GM18498 (cell line): ENCODE measurements at regions not wholly inside any gene's neighbourhood (a gene's known extent, or its start where the extent isn't known, plus 50 kb on each side); places are given as distances from the start of the nearest gene placed in this dataset.

Experiments used
- ATAC-seq: cut with Tn5 transposase; IDR thresholded peaks from one replicate; pipeline ENCODE4 v1.9.1; 2021; ENCODE audit warnings: mild to moderate bottlenecking, moderate library complexity; ENCODE audit not compliant: unreplicated experiment

DNA sequence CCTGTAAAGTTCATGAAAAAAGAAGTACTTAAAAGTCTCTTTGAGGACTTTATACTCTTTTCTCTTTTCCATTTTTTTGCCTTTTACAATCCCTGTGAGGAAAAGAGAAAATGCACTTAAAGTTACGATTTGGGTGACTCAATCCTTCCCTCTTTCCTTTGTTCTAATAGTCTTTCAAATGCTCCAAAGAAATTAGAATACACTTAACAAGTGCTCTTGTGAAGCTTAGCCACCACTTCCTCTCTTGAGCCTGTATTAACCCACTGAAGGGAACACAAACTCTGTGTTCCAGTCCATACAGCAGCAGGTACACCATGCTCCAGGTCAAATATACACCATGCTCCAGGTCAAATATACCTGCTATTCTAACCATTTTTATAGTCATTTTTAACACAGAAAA, 581.1 kb upstream of the MGAT4C start:
- ATAC-seq = no peak

DNA sequence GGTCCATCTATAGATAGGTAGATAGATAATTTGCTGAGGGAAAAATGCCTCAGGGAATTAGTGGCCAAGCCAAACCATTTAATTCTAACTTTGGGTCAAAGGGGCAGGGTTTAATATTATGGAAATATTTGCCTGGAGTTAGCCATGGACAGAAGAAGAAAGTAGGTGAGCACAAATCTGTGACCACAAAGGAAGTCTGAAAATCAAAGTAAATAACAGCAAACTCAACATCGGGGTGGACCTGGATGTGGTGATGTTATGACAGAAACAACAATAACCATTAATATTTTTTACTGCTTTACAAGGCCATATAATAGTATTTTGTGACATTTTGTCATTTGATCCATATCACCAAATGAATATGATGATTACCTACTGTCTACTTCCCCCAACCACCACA, 578.0 kb upstream of the MGAT4C start:
- no peak for ATAC-seq

DNA sequence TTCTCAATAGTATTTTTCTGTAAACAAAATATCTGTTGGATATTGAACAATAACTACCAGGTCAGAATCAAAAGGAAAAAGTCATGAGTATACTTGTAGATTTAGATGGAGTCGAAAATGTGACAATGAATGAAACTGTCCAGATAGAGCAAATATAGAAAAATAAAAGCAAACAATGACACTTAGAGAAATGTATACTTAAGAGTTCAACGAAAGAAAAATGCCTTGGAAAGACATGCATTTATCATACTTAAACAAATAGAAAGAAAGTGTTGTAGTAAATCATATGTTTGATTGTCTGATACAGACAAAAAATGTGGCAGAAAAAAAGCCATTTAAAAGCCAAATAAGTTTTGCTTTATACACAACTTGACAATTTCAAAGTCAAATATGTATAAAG, 571.2 kb upstream of the MGAT4C start:
- ATAC-seq = no peak

DNA sequence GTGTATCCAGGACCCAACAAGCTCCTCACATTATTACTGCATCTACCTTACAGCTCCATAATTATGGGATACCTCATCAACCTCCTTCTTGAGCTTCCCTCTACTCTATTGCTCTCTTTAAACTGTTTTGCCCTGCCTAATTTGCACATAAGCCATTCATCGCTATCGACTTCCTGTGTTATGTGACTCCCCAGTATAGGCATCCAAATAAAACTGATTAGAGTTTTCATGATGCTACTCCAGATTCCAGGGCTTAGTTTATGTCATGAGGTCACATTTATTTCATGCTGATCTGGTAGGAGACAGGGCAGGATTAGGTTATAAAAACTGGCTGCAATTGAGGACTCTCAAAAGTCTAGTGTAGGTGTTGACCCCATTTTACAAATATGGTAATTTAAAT, 569.9 kb upstream of the MGAT4C start:
- ATAC-seq = no peak

DNA sequence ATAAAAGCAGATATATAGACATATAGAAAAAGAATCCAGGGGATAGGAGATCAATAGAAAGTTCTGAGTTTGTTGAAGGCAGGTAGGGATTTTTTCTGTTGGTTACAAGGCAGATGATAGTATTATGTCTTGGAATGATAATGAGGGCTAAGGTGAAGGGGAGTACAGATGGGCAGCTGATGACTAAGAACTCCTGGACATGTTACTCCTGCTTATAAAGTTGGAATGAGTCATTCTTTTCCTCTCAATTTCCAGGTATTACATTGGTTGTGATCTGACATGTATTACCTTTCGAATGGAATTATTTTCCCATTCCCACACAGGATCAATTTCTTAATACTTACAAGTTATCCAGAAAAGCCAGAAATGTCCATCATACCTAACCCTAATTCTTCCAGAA, 545.2 kb upstream of the MGAT4C start:
- ATAC-seq = no peak

DNA sequence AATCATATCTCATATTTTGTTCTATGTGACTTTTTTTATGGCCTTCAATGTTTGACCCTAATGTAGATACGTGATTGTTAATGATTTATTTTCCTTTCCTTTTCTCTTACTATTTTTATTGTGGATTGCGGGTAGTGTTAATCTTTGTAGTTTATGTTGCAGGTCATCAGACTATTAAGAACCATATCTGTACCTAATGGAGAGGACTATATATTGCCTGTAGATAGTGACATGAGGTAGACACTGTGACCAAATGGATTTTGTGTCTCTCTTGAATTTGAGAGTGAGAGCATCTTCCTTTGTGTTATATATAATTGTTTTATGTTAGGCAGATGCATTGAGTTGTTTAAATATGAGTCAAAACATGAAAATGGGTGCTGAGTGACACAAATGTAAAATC, 543.4 kb upstream of the MGAT4C start:
- no peak for ATAC-seq

DNA sequence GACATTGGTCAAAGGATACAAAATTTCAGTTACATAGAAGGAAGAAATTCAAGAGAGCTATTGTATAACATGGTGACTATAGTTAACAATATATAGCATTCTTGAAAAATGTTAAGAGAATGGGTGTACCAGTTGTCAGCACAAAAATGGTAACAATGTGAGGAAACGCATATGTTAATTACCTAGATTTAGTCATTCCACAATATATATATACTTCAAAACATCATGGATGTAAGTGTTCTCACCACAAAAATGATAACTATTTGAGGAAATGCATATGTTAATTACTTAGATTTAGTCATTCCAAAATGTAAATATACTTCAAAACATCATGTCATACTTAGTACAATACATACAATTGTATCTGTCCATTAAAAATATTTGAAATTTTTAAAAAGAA, 540.4 kb upstream of the MGAT4C start:
- ATAC-seq = no peak

DNA sequence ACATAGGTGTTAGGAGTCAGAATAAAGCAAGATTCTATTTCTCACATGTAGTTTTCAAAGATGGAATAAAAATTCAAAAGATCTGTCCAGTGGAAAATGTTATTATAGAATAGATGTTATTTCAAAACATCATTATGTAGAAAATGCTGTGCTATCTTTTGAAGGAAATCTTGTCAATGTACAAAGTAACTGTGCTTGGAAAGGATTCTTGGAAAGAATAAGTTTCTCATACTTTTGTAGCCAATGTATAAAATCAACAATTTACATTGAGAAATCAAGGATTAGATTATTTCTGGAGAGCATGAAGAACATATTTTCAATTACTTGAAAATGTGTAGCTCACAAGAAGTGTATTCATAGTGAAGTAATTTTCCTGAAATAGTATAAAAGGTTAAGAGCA, 532.5 kb upstream of the MGAT4C start:
- no peak for ATAC-seq

DNA sequence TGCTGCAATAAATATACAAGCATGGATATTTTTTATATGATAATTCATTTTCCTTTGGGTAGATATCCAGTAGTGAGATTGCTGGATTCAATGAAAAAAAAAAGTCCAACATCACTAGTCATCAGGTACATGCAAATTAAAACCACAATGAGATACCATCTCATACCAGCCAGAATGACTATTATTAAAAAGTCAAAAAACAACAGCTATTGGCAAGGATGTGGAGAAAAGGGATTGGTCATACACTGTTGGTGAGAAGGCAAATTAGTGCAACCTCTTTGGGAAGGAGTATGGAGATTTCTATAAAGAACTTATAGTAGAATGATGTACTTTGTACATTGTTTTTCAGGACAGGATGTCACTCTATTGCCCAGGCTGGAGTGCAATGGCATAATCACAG, 531.2 kb upstream of the MGAT4C start:
- no peak for ATAC-seq

DNA sequence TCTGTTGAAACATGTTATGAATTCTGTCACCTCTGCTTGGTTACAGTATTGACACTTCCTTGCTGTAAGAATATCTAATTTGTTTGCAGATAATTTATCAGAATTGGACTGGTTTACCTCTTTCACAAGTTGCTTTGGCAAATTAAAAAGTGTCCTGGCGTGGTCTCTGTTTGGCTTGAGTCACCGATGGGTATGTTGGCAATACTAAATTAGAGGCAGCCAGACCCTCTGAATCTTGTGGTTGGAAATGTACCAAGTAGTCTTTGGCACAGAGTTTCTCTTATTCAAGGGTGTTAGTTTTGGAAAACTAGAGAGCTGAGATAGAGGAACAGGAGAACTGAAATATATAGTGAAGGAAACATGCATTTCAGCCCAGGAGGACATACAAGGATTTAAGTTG, 521.1 kb upstream of the MGAT4C start:
- ATAC-seq = no peak

DNA sequence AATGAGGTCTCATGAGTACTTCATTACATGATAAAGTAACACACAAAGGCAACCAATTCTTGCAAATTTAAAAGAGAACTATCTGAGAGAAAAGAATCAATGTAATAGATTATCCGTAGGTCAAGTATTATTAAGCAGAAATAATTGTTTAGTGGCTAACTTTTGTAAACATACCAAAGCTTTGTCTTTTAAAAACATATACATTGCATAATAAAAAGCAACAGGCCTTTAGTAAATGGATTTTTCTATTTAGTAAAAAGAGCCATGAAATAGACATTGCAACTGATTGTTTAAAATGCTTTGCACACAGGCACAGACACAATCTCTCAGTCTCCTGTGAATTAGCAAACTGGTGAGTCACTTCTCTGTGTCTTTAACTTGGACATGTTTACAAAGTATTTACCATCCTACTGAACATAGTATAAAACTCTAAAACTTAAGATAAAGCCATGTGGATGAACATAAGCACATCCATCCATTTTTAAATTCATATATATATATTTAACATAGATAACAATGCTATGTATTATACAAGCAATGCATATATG, 518.7 kb upstream of the MGAT4C start:
- ATAC-seq = no peak

DNA sequence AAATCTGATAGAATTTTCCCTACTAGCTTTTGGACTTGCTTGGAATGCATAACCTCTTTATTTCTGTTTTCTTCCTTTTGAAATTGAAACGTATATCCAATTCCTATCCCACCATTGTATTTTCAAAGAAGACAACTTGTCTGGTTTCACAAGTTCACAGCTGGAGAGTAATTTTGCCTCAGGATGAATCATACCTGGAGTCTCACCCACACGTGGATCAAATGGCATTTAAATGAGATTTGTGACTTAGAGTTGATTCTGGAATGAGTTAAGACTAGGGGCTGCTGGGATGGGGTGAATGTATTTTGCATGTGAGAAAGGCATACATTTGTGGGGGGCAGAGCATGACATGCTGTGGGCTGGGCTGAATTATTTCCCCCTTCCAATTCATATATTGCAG, 516.5 kb upstream of the MGAT4C start:
- no peak for ATAC-seq

DNA sequence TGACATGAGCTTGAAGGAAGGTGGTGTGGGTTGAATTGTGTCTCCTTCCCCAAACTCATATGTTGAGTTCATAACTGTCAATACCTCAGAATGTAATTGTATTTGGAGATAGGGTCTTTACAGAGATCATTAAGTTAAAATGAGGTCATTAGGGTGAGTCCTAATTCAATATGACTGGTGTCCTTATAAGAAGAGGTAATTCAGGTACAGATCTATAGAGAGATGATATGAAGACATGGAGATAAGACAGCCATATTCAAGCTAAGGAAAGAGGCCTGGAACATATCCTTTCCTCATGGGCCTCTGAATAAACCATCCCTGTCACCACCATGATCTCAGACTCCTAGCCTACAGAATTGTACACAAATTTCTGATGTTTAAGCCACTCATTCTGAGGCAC, 514.7 kb upstream of the MGAT4C start:
- no peak for ATAC-seq

DNA sequence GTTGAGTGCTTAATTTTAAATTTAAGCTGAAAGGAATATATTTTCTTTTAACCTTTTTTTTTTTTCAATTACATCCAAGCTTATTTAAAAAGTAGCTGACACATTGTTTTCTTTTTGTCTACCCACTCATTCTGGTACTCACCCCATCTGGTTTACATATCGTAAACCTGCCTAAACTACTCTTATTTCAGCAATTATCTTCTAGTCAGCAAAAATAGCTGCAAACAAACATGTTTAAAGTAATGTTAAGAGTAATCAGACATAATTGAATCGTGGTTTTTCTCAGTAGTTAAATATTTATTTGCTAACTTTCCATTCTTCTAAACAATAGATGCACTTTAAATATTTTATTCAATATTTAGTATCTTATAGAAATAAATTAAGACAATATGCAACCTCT, 492.7 kb upstream of the MGAT4C start:
- no peak for ATAC-seq

DNA sequence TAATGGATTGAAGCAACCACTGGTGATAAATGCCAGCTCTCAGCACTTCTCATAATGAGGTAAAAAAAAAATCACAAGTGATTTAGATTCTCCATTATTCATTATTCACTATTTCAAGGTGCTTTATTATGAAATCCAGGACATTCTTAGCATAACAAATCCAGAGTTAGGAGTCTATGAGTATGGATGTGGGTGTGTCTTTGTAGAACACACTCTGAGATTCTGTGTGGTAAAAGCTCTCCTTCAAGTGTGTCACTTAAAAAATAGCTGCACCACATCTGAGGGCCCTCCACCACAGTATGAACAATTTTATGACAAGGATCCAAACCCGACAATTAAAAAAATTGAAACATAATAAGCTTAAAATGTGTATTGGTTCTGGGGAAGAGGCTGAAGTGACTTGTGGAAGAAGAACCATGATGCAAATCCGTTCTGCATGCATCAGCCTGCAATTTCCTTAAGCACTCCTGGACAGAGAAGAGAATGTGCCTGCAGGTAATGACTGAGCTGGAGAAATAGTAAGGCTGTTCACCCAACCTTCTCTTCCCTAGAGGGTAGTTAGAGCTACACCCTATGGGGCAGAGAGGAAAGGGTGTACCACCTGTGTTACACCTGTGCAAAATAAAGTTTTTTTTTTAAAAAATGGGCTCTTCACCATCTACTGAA, 488.5 kb upstream of the MGAT4C start:
- no peak for ATAC-seq

DNA sequence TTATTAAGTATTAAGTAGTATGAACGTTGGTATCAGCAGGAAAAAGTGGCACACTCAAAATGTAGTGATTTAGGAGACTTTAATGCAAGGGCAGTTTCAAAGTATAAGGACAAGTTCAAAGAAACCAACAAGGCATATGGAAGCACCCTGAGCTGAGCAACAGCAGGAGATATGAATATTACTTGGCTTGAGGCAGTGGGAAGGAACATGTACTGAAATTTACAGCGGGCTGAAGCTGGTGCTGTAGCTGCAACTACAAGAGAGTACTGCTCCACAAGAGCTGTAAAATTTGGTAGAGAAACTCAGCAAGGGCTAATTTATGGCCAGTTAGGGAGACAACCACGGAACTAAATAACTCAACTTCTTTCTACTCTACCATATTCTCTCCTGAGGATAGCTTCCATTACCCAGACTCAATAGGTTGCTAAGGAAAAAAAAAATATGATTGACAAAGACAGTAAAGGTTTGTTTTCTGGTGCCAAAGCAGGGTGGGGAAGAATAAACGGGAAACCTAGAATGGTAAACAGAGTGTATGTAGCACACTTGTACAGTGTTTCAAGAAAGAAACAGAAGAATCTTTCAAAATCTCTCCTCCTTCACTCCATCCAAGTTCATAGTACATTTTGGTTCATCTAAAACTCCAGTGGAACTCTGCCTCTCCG, 487.8 kb upstream of the MGAT4C start:
- no peak for ATAC-seq

DNA sequence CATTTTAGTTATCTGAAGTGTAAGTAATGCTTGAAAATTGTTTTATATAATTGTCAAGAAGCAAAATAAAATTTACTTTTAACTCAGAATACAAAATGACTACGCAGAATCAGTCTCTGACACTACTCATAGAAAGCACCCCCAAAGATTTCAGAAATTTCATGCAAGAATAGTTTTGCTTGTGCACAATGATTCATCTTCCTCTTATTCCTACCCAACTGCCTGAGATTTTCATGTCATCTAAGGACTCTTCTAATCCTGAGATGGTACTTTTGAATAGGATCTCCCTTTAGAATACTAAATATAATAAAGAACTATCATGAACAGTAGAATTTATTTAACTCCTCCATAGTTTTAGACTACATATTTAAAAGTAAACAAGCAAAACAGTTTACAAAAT, 485.3 kb upstream of the MGAT4C start:
- ATAC-seq = no peak

DNA sequence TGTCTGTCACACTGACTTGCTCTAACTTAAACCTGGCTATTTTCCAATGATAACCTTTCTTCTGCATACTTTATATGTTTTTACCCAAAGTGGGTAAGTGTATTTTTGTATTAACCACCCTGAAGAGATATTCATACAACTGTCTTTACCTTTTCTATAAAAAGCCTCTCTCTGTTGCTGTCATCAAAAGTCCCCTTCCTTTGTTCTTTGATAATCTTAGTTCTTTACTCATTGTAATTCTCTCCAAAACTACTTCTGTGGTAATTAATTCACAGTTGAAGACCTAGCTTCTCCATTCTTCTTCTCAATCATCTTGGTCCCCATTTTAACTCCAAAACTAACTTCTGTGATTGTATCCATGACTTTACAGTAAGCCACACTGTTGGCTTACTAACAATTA, 479.7 kb upstream of the MGAT4C start:
- no peak for ATAC-seq

DNA sequence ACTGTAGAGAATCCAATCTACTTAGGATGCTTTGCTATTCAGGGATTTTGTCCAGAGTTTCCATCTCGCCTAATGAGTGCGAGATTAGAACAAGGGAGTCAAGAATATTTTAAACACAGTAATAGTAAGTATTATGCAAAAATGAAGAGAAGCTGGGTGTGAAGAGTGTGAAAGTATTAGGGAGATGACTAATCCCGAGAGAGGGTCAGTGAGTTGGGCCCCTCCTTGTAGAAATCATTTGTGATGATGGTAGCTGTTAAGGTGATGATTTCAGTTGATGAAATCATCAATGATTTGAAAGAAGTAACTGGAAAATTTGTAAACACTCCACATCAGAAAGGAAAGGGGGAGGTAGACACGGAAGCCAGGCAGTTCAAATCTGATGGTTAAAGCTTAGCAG, 478.9 kb upstream of the MGAT4C start:
- no peak for ATAC-seq

DNA sequence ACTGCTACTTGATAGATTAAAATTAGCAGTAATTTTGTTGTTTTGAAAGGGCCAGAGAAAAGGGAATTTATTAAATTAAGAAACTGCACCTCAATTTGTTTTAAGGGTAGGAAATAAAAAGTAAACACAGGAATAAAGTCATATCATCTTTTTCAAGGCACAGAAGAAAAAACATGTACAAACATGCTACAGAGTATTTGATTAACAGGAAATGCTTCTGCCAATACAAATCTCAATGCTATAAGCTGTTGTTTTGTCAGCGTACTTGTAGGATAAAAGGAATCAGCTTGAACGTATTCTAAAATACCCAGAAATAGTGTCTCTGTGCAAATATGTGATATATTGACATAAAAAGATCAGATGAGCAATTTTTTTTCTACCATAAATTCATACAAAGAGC, 474.0 kb upstream of the MGAT4C start:
- ATAC-seq = no peak

DNA sequence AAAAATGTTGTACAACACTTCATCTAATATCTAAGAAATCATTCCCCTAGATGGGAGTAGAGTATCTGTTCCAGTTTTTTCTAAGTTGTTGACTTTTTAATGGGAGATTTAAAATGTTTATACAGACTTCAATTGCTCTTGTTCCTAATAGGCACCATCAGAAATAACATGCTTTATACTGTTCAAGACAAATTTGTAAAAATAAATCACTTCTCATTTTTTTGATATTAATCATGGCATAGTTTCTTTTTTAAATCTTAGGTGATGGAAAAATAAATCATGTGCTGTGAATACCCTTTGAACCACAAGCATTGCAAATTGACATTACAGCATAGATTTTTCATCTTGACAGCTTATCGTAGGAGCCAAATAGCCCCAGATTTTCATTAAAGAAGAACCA, 473.5 kb upstream of the MGAT4C start:
- no peak for ATAC-seq

DNA sequence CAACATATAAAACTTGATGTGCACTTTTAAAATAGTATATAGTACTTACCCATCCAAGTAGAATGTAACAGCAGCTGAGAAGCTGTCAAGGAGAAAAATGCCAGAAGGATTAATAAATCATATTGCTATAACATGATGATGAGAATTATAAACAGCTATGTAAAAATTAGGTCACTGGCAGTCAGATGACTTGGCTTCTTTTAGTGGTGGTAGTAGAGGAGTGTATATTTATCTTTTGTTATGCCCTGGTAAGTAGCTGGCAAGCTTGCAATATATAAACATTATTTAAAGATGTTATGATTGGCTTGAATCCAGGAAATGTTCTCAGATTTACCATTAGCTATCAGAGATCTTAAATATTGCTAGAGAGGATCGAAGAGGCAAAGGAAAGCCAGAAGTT, 471.0 kb upstream of the MGAT4C start:
- ATAC-seq = no peak

DNA sequence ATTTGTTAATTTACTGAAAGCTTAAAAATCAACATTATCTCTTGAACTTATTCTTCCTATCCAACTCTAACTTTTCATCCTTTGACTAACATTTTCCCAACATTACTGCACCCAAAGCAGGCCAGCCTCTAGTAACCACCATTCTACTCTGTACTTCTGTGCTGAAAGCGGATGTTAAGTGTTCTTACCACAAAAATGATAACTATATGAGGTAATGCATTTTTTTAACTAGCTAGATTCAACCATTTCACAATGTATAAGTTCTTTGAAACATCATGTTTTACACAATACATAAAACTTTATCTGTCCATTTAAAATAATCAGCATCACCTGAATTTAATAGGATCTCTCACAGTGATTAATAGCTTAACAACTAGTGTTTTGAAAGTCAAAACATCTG, 468.5 kb upstream of the MGAT4C start:
- no peak for ATAC-seq
